ENCODE measurements at regions not wholly inside any gene's neighbourhood (a gene's known extent, or its start where the extent isn't known, plus 50 kb on each side); places are given as distances from the start of the nearest gene placed in this dataset.

- DNase-seq (ENCODE audit: low read depth in 2 of 2): no peak
Observed at GRCh38 chr12:114993165-114993564, 309.2 kb upstream of the TBX3 start.

DNA sequence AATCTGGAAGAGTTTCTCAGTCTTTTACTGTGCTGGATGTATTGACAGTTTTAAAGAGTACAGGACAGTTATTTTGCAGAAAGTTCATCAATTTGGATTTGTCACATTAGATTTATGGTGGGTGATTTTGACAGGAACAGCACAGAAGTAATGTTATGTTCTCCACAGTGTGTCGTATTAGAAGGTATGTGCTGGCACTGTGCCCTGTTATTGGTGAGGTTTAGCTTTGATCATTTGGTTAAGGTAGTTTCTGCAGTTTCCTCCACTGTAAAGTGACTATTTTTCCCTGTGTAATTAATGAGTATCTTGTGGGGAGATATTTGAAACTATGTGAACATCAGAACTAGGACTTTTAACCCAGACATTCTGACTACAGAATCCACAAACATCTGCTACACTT is 308.5 kb upstream of the TBX3 start:
- no peak for DNase-seq (ENCODE audit: low read depth in 2 of 2)

DNA sequence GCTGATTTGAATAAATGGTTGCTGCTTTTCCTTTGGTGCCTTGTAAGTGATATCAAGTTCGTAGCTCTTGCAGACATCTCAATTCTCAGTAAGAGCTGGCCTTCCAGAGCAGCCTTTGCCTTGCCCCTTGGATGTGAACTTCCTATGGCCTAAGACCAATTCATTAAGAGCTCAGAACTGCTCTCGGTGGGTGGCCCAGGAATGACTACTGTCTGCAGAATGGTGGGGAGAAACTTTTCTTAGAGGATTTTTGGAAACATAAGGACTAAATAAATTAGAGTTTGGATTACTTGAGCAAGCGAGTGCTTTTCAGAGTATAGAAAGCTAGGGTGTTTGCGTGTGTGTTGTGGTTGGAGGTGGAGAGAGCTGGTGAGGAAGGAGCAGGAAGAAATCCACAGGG is 306.4 kb upstream of the TBX3 start:
- no peak for DNase-seq (ENCODE audit: low read depth in 2 of 2)

GRCh38 chr12:114986849-114987248 is 302.9 kb upstream of the TBX3 start:
- DNase-seq (ENCODE audit: low read depth in 2 of 2): no peak

- DNase-seq (ENCODE audit: low read depth in 2 of 2): no peak
Observed at GRCh38 chr12:114986178-114986714, 302.3 kb upstream of the TBX3 start.

DNA sequence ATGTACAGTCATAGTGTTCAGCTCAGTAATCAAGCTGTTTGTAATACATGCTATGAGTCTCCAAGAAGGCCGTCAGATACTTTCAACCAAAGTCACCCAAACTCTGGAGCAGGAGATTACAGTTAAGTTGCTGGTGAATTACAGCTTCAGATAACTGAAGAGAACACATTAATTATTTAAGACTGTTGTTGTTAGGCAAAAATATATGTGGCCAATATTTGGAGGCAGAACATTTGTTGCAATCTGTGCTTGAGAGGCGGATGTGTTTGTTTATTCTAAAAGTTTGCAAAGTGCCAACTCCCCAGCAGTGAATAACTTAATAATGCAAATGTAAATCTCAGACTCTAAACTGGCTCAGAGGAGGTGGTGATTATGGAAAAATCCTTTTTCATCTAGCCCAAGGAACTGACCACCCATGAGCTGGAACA is 300.7 kb upstream of the TBX3 start:
- no peak for DNase-seq (ENCODE audit: low read depth in 2 of 2)

GRCh38 chr12:114982760-114983159 is 298.8 kb upstream of the TBX3 start:
- no peak for DNase-seq (ENCODE audit: low read depth in 2 of 2)

DNA sequence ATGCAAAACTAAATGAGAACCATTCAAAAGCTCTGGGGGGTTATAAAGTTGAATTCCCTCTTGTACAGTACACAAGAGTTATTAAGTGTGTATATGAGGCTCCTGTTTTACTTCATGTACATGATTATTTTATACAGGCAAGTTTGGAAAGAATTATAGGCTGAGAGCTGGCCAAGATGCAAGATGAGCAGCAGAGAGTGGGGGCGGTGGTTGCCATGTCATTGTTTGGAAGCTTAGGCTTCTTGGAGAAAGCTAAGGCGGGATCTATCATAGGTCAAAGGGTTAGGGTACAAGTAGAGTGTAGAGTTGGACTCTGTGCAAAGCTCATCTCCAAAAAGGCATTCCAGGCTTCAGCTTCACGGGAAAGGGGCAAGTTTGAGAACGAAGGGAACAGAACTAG is 297.1 kb upstream of the TBX3 start:
- no peak for DNase-seq (ENCODE audit: low read depth in 2 of 2)

DNA sequence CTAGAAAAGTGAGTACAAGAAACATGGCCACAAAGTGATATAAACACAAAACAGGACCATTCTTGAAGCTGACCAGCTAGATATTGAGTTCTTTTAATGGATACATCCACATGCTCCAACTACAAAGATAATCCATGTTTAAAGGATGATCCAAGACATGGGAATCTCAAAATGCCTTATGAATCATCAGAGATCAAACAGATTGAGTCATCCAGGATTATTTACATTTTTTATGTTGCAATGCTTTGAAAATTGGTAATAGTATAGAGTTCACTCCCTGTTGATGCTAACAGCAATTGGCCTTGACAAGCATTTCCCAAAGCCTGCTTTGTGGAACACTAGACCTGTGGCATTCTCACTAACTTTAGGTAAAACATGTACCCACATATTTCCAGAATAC is 293.0 kb upstream of the TBX3 start:
- no peak for DNase-seq (ENCODE audit: low read depth in 2 of 2)

- DNase-seq (ENCODE audit: low read depth in 2 of 2): no peak
Observed at GRCh38 chr12:114976372-114976771, 292.4 kb upstream of the TBX3 start.

- DNase-seq (ENCODE audit: low read depth in 2 of 2): no peak
Observed at GRCh38 chr12:114975640-114976310, 291.8 kb upstream of the TBX3 start.

- no peak for DNase-seq (ENCODE audit: low read depth in 2 of 2)
Observed at GRCh38 chr12:114974826-114975639, 291.1 kb upstream of the TBX3 start.

DNA sequence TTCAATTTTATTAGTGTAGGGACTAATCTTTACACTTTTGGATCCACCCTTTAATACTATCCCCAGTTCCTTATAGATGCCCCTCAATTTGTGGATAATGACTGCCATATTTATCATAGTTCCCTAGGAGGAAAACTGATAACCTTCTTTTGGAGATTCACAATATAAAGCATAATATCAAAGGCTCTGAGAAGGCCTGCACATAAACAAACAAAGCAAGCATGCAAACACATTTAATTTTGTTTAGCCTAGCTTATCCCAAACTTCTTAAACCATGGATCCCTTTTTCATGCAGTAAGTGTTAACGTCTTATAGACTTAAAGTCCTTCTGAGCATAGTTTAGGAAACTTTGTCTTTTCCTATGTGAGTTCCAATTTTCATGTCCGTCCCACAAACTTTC is 290.4 kb upstream of the TBX3 start:
- DNase-seq (ENCODE audit: low read depth in 2 of 2): no peak

GRCh38 chr12:114968727-114969126 is 284.8 kb upstream of the TBX3 start:
- no peak for DNase-seq (ENCODE audit: low read depth in 2 of 2)

- no peak for DNase-seq (ENCODE audit: low read depth in 2 of 2)
Observed at GRCh38 chr12:114967151-114967550, 283.2 kb upstream of the TBX3 start.

- DNase-seq (ENCODE audit: low read depth in 2 of 2): no peak
Observed at GRCh38 chr12:114964841-114965240, 280.9 kb upstream of the TBX3 start.

GRCh38 chr12:114963846-114964245 is 279.9 kb upstream of the TBX3 start:
- DNase-seq (ENCODE audit: low read depth in 2 of 2): no peak

- peak in 1 of 2 donors; percentile 40 for DNase-seq (ENCODE audit: low read depth in 2 of 2)
Observed at GRCh38 chr12:114961491-114961890, 277.5 kb upstream of the TBX3 start.

DNA sequence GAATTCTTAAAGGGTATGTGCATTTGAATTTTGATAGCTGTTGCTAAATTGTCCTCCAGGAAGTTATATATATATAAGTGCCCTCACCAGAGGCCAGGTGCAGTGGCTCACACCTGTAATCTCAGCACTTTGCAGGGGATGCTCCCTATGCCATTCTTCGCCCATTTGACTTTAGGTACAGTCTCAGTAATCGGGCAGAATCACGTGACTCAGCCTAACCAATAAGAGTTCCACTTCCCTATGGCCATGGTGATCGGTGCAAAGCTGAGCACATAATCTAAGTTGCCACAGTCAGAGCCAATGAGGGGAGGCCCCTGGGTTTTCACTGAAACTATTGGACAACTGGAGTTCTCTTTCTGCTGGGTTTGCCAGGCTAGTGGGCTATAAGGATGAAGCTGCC is 274.6 kb upstream of the TBX3 start:
- DNase-seq (ENCODE audit: low read depth in 2 of 2): no peak

DNA sequence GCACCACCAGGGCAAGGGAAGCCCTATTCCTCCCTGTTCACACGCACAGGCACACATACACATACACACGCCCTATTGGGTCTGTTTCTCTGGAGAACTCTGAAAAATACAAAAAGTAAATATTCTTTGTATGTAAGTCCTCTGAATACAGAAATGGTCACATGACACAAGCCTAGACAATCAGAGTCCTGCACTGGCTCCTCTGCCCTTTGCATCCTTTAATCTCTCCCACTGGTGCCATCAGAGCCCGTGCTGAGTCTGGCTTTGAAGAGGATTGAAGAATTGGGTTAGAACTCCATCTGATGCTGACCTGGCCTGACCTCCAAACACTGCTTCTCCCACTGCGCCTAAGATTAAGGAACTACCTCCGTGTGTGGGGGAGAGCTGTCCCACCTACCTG is 273.2 kb upstream of the TBX3 start:
- DNase-seq (ENCODE audit: low read depth in 2 of 2): no peak

DNA sequence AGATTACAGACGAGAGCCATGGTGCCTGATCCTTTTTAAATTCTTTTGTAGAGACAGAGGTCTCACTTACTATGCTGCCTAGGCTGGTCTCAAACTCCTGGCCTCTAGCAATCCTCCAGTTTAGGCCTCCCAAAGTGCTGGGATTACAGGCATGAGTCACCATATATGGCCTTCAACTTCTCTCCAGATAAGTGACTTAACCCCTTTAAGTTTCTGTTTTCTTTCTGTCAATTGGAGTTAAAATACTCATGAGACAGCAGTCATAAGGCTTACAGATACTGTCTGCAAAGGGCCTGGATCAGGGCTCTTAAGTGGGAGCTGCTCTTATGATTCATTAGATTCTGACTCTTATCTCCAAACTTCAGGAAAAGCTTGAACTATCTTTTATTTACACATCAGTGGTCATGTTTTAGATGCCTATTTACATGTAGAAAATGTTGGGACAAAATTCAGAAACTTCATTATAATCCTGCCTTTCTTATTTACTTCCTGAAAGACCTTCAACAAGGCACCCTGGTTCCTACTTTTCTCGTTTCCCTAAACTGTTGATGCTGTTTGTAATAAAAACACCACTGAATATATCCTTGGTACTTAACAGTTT is 271.5 kb upstream of the TBX3 start:
- DNase-seq (ENCODE audit: low read depth in 2 of 2): no peak

GRCh38 chr12:114954511-114955055 is 270.6 kb upstream of the TBX3 start:
- no peak for DNase-seq (ENCODE audit: low read depth in 2 of 2)
